HG03521 (cell line): ENCODE measurements at regions not wholly inside any gene's neighbourhood (a gene's known extent, or its start where the extent isn't known, plus 50 kb on each side); places are given as distances from the start of the nearest gene placed in this dataset.

Experiments
- ATAC-seq: cut with Tn5 transposase; IDR thresholded peaks from one replicate; pipeline ENCODE4 v1.9.1; 2021; ENCODE audit warnings: mild to moderate bottlenecking, moderate library complexity; ENCODE audit not compliant: unreplicated experiment

- no peak for ATAC-seq
Observed at GRCh38 chr5:3811116-3811515, 215.5 kb downstream of the IRX1 start.

- ATAC-seq = no peak
Observed at GRCh38 chr5:3818624-3819023, 223.0 kb downstream of the IRX1 start.

GRCh38 chr5:3825531-3826451 lies 230.2 kb downstream of the IRX1 start:
- ATAC-seq = no peak

- no peak for ATAC-seq
Observed at GRCh38 chr5:3827624-3828023, 232.0 kb downstream of the IRX1 start.

- ATAC-seq = no peak
Observed at GRCh38 chr5:3828761-3829160, 233.1 kb downstream of the IRX1 start.

GRCh38 chr5:3833566-3833965 lies 237.9 kb downstream of the IRX1 start:
- ATAC-seq = no peak

- no peak for ATAC-seq
Observed at GRCh38 chr5:3835811-3836210, 240.2 kb downstream of the IRX1 start.

- no peak for ATAC-seq
Observed at GRCh38 chr5:3836528-3836927, 240.9 kb downstream of the IRX1 start.

GRCh38 chr5:3837506-3837905 lies 241.9 kb downstream of the IRX1 start:
- no peak for ATAC-seq

GRCh38 chr5:3839151-3839550 lies 243.5 kb downstream of the IRX1 start:
- no peak for ATAC-seq

GRCh38 chr5:3842591-3842990 lies 247.0 kb downstream of the IRX1 start:
- no peak for ATAC-seq

- ATAC-seq = no peak
Observed at GRCh38 chr5:3843706-3844105, 248.1 kb downstream of the IRX1 start.

- ATAC-seq = no peak
Observed at GRCh38 chr5:3844266-3844665, 248.6 kb downstream of the IRX1 start.

GRCh38 chr5:3845230-3845629 lies 249.6 kb downstream of the IRX1 start:
- no peak for ATAC-seq

GRCh38 chr5:3852161-3852916 lies 256.7 kb downstream of the IRX1 start:
- no peak for ATAC-seq

GRCh38 chr5:3853362-3853761 lies 257.7 kb downstream of the IRX1 start:
- no peak for ATAC-seq

GRCh38 chr5:3854188-3854821 lies 258.7 kb downstream of the IRX1 start:
- ATAC-seq = no peak

- ATAC-seq = no peak
Observed at GRCh38 chr5:3856036-3856435, 260.4 kb downstream of the IRX1 start.

GRCh38 chr5:3858524-3858923 lies 262.9 kb downstream of the IRX1 start:
- no peak for ATAC-seq

GRCh38 chr5:3862906-3863305 lies 267.3 kb downstream of the IRX1 start:
- ATAC-seq = no peak

GRCh38 chr5:3875144-3875543 lies 279.5 kb downstream of the IRX1 start:
- no peak for ATAC-seq

GRCh38 chr5:3878267-3878666 lies 282.6 kb downstream of the IRX1 start:
- ATAC-seq = no peak
